Ramos (cell line): ENCODE measurements at regions not wholly inside any gene's neighbourhood (a gene's known extent, or its start where the extent isn't known, plus 50 kb on each side); places are given as distances from the start of the nearest gene placed in this dataset.

ENCODE experiments used
- in situ Hi-C: fragments of 300-500 bp; cut with MboI; formaldehyde crosslinking; loops from one replicate; pipeline ENCODE4 v1.14.3; 2022; ENCODE audit warnings: low sequenced_read_pairs; ENCODE audit not compliant: unreplicated experiment

DNA sequence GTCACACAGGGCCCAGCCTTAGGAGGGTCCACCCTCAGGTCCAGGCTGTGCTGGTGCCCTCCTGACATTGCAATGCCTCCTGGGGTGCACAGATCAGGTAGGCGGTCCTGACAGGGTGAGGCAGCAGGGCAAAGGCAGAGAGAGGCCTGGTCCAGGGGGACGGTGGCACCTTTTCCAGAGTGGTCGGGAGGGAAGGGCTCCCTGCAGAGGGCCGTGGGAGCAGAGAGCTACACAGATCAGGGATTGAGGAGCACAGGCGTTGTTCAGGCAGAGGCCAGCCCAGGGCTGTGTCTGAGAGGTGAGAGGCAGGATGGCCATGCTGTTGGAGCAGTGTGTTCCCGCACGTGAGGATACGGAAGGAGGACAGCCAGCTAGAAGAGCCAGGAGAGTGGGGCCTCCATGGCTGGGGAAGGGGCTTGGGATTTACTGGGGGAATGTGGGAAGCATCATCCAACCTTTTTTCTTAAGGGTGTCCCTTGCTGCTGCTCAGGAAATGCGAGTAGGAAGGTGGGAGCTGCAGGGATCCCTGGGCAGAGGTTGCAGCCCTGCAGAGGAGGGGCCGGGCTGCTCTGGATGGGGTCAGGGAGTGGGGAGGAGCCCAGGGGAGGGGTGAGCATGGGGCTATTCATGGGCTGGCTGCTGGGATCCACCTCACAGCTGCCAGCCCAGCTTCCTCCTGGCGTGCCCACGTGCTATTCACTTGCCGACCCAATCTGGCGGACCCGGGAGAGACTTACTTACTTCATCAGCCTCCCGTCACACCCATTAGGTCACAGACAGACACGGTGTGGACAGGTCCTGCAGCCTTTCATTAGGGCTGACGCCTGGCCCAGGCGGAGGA, 1516.4 kb downstream of the TBC1D22A start:
- in situ Hi-C loops = no loop called here

DNA sequence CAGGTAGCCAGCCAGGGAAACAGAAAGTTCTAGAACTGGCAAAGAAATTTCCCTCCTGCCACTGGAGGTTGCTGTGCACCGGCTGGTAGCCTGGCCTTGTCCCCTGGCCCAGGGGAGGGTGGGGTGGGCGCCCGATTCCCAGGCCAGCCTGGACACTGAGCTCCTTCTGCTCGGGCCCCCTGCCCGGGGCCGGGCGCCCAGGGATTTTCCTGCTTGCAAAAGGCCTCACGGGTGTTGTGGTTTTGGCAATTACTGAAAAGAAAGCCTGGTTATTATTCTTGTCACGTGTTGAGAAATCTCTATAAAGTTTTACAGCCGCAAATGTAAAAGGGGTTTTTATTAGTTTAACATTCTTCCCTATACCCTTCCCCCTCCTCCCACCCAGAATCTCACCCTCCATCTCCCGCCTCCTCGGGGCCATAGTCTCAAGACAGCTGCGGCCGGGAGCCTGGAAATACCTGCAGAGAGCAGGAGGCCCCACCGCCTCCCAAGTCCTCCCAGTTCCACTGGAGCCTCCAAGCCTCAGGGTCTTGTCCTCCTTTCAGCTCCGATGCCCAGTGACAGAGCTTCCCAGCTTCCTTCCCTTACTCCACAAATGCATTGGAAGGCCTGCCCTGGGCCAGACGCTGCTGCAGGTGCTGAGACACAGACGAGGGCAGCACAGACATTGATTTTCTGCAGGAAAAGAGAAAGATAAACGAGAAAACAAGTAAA, 1515.6 kb downstream of the TBC1D22A start:
- in situ Hi-C loops = no loop called here

DNA sequence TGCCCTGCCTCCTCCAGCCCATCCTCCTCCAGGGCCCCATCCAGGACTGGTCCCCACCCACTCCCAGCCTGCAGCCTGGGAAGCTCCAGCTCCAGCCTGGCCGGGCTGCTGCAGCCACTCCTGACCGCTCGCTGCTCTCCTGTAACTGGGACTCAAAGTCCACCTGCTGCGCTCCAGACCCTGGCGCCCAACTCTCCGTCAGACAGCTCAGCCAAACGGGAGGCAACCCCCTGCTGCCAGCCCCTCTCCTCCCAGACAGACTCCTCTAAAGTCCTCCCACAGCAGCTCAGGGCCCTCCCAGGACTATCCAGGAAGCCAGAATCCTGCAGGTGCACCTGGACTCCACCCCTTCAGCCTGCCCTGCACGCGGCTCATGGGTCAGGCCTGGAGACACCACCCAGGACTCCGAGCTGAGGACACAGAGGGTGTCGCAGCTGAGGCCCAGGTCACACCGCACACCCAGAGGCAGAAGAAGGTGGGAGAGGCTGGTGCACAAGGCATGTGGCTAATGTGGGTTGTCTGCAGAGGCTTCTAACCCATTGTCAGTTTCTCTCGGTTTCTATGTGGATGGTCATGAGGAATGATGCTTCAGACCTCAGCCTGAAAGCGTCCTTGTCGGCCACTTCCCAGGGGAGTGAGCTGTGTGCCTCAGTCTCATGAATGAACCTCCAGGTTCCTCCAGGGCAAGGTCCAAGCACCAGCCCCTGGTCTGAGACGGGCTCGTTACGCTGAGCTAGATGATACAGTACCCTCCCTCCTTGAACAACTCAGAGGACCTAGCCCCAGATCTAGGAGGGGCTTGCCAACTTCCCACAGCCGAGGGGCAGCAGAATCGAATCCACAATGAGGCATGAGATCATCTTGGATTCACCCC, 1514.8 kb downstream of the TBC1D22A start:
- in situ Hi-C loops = no loop called here

DNA sequence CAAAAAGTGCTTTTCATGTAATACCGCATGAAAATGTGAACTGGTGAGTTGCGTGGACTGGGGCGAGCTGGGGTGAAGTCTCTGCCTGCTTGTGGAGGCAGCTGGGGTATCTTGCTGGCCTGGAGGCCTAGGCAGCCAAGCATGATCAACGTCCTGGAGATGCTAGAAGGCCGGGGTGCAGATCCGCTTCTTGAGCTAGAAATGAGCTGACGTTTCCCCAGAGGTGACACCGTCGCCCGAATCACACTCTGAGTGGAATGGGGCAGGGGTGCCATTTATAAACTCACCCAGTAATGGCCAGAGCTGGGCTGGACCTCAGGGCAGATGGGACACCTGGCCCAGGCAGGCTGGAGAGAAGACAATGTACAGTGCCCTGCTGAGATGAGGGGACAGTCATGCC, 1513.0 kb downstream of the TBC1D22A start:
- in situ Hi-C loops = no loop called here

DNA sequence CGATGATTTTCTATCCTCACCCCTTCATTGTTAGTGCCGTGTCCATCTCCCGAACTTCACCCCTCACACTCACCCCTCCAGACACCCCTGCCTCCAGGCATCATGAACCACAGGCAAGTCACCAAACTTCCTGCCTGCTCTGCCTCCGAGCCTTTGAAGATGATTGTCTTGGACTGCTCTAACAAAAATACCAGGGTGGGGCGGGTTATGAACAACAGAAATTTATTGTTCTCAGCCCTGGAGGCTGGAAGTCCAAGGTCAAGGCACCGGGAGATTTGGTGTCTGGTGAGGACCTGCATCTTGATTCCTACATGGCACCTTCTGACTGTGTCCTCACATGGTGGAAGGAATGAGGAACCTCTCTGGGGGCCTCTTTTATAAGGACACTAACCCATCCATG, 1508.3 kb downstream of the TBC1D22A start:
- in situ Hi-C loops = no loop called here

DNA sequence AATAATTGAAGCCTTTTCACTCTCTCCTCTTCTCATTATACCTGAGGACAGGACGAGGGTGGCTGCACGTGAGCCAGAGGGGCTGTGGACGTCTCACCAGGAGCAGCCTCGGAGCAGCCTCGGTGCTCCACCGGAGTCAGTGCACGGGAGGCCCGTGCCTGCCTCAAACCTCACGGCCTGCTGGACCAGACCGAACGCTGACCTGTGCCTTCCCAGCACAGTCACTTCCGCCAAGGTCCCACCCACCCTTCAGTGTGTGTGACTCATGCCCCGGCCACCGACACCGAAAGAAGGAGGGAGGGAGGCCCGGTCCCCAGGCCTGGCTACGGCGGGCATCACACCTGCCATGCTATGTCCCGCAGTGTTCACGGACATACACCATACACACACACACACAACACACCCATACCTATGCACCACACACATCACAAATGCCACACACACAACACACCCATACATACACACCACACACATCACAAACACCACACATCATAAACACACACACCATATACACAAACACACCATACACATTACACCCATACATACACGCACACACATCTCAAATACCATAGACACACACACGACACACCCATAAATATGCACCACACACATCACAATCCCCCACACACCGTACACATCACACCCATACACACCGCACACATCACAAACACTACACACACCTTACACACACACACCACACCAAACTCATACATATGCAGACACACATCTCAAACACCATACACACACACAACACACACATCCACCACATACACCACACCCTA, 1506.5 kb downstream of the TBC1D22A start:
- in situ Hi-C loops = no loop called here

DNA sequence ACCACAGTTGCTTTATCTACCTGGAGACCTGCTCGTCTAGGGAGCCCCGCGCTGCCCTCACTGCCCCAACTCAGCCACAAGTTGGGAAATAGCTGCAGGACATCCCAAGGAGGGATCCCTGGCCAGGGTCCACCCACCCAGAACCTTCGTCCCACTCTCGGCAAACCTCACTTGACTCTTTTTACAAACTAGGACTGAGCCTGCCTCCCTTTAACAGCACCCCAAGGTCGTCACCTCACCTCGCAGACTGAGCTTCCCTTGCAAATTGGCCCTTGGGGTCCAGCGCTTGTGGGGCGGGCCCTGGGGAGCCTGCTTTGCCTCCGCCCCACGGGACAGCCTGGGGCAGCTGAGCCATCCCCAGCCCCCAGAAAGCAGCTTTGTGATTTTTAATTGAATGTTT, 1505.8 kb downstream of the TBC1D22A start:
- in situ Hi-C loops = no loop called here

DNA sequence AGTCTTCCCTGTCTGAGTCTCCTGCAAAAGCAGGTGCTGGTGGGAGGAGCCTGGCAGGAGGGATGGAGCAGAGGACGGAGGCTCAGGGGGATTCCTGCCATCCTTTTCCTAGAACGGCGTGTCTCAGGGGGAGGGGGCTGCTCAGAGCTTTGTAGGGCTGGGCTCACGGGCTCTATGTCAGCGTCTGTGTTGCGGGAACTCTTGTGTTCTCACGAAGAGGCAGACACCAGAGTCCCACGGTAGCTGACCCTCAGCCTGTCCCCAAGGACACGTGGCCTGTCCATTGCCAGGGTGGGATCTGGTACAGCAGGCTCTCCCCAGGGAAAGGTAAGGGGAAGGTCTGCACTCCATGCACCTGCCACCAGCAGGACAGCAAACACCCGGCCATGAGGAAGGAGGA, 1505.2 kb downstream of the TBC1D22A start:
- in situ Hi-C loops = no loop called here

DNA sequence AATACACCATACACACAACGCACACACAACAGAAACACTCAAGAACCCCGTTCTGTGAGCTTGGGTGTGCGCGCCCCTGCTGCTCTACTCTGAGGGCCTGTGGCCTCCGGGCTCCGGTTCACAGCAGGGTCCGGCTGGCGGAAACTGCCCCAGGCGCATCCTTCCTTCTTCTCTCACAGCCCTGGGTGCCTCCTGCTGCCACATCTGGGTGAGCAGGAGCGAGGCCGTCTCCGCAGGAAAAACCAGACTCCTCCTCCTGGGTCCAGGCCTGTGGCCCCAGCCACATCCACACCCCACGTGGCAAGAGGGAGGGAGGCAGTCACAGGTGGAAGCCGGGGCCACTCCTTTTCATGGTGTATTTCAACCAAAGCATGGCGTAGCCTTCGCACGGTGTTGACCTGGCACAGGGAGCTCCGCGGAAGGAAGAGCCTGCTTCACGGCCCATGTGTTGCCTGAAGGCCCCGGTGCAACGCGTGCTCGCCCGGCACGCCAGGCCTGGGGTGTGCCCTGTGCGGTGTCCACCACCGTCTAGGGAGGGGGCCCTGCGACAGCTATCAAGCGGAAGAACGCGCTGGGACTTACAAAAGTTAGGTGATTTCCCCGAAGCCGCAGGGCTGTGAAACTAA, 1502.7 kb downstream of the TBC1D22A start:
- in situ Hi-C loops = no loop called here

DNA sequence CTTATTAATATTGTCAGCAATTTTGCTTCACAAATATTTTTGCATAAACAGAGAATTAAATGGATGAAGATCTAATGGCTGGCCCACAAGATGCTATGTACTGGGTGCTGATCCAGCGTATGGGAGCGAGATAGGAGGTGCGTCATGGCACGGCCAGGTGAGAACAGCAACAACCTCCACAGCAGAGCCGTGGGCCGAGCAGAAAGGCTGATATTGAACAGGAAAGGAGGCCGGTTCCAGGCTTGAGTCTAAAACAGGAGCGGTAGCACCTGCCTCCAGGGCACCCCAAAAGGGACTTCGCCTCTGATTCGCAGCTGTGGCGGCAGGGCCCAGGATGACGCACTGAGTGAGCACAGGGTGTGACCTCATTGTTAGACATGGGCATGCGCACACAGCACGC, 1502.1 kb downstream of the TBC1D22A start:
- in situ Hi-C loops = no loop called here

DNA sequence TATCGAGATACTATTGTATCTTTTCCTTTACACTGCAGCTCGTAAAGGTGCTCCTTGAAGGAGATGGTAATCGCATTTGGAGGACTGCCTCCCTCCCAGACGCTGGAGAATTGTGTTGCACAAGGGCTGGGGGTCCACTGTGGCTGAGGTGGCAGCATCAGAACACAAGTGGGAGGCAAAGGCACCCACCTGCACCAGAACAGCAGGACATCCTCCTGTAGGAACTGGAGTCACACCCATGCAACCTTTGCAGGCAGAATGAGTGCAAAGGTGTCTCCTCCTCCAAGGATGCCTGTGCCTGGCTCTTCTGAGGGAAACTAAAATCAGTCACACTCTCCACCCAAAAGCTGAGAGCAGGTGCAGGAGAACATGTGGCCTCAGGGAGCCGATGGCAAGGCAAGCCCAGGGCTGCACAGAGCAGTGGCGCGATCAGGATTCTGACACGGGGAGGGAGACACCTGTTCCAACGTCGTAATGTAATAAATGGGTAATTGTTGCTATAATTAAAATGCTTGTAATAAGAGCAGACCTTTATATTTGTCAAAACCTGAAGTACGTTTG, 1501.4 kb downstream of the TBC1D22A start:
- in situ Hi-C loops = no loop called here

DNA sequence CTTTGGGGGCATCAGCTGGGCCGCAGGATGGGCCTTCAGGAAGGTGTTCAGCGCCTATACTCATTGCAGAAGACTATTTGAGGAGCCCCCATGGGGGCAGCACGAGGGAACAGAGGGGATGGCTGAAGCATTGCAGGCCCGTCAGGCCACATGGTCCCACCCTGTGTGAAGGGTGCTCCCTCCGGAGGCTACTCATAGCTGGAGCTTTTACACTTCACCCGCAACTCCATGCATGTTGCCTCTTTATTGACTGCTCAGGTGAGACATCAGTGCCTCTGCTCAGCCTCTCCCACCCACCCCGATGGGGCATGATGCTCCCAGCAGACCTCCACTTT, 1500.9 kb downstream of the TBC1D22A start:
- in situ Hi-C loops = no loop called here

DNA sequence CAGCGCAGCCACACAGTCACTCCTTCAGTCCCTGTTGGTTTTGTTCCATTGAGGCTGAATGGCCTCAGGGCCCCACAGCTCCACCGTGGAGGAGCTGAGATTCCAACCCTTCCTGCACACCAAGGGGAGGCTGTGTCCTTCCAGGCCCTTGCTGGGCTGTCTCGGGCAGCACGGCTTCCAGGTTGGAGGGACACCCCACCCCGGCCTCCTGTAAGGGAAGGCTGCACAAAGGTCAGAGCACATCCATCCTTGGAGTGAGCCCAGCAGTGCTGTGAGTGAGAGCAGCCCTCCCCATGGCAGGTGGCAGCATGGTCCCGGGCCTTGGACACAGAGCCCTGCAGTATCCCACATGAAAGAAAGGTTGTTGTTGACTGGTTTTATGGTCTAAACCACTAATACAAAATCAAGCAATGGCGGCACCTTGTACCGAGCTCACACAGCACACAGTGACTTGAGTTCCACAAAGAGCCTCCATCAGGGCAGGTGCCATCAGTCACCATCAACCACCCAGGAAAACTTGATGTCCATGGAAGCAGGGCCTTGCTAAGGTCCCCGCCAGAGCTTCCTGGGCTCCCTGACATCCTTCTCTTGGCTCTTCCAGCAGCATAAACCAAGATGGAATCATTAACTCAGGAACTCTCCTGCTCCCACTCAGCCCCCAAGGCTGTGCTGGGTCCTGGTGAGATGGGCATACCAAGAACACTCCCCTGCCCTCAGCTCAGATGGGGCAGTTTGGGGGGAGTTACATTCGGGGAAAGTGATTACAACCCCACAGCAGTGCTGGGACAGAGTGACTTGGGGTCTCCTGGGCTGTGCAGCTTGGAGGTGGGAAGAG, 1500.4 kb downstream of the TBC1D22A start:
- in situ Hi-C loops = no loop called here

DNA sequence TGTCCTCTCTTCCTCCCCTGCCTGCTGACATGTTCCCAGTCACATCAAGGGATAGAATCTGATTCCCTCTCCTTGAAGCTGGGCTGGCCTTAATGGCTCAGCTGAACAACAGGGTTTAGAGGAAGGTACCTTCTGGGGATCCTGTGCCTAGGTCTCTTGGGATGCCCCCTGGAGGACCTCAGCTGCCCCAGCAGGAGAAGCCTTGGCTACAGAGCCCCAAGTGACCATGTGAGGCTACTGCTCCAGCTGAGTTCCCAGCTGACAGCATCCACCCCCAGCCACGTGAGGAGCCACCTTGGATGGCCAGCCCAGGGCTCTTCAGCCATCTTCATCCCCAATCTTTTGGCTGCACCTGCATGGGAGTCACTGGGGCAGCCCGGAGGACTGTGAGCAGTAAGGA, 1499.3 kb downstream of the TBC1D22A start:
- in situ Hi-C loops = no loop called here

DNA sequence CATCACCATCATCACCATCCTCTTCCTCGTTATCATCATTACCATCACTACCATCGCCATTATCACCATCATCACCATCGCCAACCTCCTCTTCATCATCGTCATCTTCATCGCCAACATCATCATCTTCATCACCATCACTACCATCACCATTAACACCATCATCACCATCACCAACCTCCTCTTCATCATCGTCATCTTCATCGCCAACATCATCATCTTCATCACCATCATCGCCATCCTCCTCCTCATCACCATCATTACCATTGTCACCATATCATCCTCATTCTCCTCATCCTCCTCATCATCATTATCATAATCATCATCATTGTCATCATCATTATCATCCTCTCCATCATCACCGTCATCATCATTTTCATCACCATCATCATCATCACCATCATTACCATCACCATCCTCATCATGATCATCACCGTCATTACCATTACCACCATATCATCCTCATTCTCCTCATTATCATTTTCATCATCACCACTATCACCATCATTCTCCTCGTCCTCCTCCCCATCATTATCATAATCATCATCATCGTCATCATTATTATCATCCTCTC, 1498.7 kb downstream of the TBC1D22A start:
- in situ Hi-C loops = no loop called here

DNA sequence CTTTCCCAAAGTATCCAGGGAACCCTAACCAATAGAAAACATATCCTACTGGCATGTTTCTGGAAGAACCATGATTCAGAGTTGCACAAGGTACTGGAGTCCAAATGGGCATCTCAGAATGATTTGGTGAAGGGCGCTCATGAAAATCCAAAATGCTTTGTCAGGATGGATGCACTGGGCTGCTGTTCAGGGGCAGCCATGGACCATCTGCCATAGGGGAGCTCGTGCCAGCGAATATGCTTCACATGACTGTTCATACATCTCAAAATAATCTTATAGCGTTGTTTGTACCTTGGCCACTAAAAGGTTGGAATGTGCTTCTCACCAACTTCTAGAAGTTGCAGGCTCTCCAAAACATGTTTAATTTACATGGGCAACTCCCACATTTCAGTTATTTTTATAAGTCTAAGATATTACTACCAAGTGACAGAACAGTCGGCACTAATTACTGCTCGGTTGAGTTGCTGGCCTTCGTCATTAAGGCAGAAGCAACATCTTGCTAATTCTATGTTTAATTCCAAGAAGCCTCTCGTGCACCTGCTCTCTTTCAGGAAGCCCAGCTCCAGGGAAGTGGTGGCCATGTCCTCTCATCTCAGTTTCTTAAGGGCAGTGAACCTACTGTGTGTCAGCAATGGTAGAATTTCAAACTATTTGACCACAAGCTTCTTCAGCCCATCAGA, 1497.7 kb downstream of the TBC1D22A start:
- in situ Hi-C loops = no loop called here

DNA sequence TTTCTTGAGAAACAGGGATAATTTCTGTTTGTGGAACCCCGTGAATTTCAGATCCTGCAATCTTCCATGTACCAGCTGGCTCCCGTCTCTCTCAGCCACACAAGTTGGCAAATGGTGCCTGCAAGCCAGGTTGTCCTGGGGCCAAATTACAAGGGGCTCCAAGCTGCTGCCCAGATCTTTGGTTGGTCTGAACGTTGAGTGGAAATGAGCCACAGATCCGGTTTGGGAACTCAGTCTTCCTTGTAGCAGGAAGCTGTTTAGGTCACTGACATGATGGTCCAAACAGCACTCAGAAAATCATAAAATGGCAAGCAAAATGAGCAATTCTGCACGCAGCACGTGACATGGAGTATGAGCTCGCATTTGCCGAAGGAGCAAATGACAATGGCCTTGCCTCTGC, 1496.4 kb downstream of the TBC1D22A start:
- in situ Hi-C loops = no loop called here
